ENCODE measurements at regions not wholly inside any gene's neighbourhood (a gene's known extent, or its start where the extent isn't known, plus 50 kb on each side); places are given as distances from the start of the nearest gene placed in this dataset.

- TF ChIP-seq, protein P1, sequence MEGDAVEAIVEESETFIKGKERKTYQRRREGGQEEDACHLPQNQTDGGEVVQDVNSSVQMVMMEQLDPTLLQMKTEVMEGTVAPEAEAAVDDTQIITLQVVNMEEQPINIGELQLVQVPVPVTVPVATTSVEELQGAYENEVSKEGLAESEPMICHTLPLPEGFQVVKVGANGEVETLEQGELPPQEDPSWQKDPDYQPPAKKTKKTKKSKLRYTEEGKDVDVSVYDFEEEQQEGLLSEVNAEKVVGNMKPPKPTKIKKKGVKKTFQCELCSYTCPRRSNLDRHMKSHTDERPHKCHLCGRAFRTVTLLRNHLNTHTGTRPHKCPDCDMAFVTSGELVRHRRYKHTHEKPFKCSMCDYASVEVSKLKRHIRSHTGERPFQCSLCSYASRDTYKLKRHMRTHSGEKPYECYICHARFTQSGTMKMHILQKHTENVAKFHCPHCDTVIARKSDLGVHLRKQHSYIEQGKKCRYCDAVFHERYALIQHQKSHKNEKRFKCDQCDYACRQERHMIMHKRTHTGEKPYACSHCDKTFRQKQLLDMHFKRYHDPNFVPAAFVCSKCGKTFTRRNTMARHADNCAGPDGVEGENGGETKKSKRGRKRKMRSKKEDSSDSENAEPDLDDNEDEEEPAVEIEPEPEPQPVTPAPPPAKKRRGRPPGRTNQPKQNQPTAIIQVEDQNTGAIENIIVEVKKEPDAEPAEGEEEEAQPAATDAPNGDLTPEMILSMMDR (IDR thresholded peaks at IDR 0.05): no peak
- TF ChIP-seq POLR2A (IDR thresholded peaks at IDR 0.05; ENCODE audit: low read depth): no peak
- no peak for TF ChIP-seq POLR2AphosphoS5 (IDR thresholded peaks at IDR 0.05)
- no peak for TF ChIP-seq EP300 (IDR thresholded peaks at IDR 0.05)
These were observed 133.9 kb upstream of the RAP1B start for GRCh38 chr12:68476794-68477193.

DNA sequence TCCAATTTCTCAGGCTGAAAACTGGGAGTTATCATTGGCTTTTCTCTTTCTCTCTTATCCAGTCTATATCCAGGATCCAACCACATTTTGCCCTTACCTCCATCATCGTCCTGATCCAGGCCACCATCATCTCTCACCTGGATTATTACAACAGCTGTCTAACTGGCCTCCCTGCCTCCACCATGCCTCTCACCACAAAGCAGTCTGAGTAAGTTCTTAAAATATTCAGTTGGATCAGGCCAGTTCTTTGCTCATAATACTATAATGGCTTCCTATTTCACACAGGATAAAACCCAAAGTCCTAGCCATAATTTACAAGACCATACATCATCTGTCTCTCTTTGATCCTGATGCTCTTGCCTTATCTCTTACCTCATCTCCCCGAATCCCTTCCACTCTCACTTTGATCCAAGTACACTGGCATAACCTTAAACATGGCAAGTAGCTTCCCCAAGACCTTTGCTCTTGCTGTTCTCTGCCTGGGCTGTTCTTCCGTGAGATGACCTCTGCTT lies 133.4 kb upstream of the RAP1B start:
- H3K4me3 ChIP-seq: no peak overlapping the region
- WGBS: 93% methylated on average over 3 of the region's 3 CpGs
- H3K27ac ChIP-seq (replicated peaks in 1 of 4): no peak overlapping the region
- no peaks in the 10 kb centered on the region for H3K36me3 ChIP-seq
- no peak for DNase-seq (ENCODE audit: extremely low spot score)
- H3K9me3 ChIP-seq: no peaks in the 10 kb centered on the region
- peaks cover 0 to 23% (median 13%) of the 10 kb centered on the region in 4 donors for H3K4me1 ChIP-seq
- H3K27me3 ChIP-seq: no peaks in the 10 kb centered on the region
- intact Hi-C loops (cut with DNase I): no loop called here
- no peak for TF ChIP-seq POLR2AphosphoS5 (IDR thresholded peaks at IDR 0.05)
- TF ChIP-seq EP300 (IDR thresholded peaks at IDR 0.05): no peak
- TF ChIP-seq, protein P1 (IDR thresholded peaks at IDR 0.05): no peak
- TF ChIP-seq POLR2A (IDR thresholded peaks at IDR 0.05; ENCODE audit: low read depth): no peak

More at GRCh38 chr12:68476794-68477193, 133.9 kb upstream of the RAP1B start:
- DNase-seq (ENCODE audit: extremely low spot score): no peak
- Histone ChIP-seq H3K9me3 (no peaks in the 10 kb centered on the region), H3K27ac (replicated peaks in 1 of 4) (no peak overlapping the region), H3K4me1 (peaks cover 0 to 23% (median 13%) of the 10 kb centered on the region in 4 donors), H3K27me3 (no peaks in the 10 kb centered on the region), H3K4me3 (no peak overlapping the region), H3K36me3 (no peaks in the 10 kb centered on the region)
- intact Hi-C loops (cut with DNase I): no loop called here
- WGBS: 92% methylated on average over 2 of the region's 2 CpGs

GRCh38 chr12:68477906-68478305 lies 132.8 kb upstream of the RAP1B start:
- peaks cover 0 to 23% (median 13%) of the 10 kb centered on the region in 4 donors for H3K4me1 ChIP-seq
- 88% methylated on average over 5 of the region's 5 CpGs for WGBS
- no peak overlapping the region for H3K4me3 ChIP-seq
- H3K27ac ChIP-seq (replicated peaks in 1 of 4): peak overlapping the region in 1 of 4 donors; percentile 77
- no peaks in the 10 kb centered on the region for H3K9me3 ChIP-seq
- H3K27me3 ChIP-seq: no peaks in the 10 kb centered on the region
- intact Hi-C loops (cut with DNase I): no loop called here
- H3K36me3 ChIP-seq: no peaks in the 10 kb centered on the region
- TF ChIP-seq, protein P1 (IDR thresholded peaks at IDR 0.05): no peak
- TF ChIP-seq EP300 (IDR thresholded peaks at IDR 0.05) (no peak), POLR2A (IDR thresholded peaks at IDR 0.05; ENCODE audit: low read depth) (no peak), POLR2AphosphoS5 (IDR thresholded peaks at IDR 0.05) (no peak)
- DNase-seq (ENCODE audit: extremely low spot score): no peak

- H3K4me3 ChIP-seq: peak overlapping the region in 1 of 4 donors; percentile 8
- no peaks in the 10 kb centered on the region for H3K36me3 ChIP-seq
- no peaks in the 10 kb centered on the region for H3K27me3 ChIP-seq
- WGBS: 96% methylated on average over 1 of the region's 1 CpG
- H3K4me1 ChIP-seq: peaks cover 0 to 23% (median 13%) of the 10 kb centered on the region in 4 donors
- H3K27ac ChIP-seq (replicated peaks in 1 of 4): peak overlapping the region; percentile 72 to 81 (median 76)
- TF ChIP-seq POLR2A (IDR thresholded peaks at IDR 0.05; ENCODE audit: low read depth) (no peak), POLR2AphosphoS5 (IDR thresholded peaks at IDR 0.05) (peak in 1 of 2 donors; percentile 27), EP300 (IDR thresholded peaks at IDR 0.05) (no peak)
- TF ChIP-seq, protein P1 (IDR thresholded peaks at IDR 0.05): no peak
- DNase-seq (ENCODE audit: extremely low spot score): no peak
- H3K9me3 ChIP-seq: no peaks in the 10 kb centered on the region
- intact Hi-C loops (cut with DNase I): no loop called here
These were observed 132.0 kb upstream of the RAP1B start for GRCh38 chr12:68478516-68479260.
